ENCODE measurements at regions not wholly inside any gene's neighbourhood (a gene's known extent, or its start where the extent isn't known, plus 50 kb on each side); places are given as distances from the start of the nearest gene placed in this dataset.

DNA sequence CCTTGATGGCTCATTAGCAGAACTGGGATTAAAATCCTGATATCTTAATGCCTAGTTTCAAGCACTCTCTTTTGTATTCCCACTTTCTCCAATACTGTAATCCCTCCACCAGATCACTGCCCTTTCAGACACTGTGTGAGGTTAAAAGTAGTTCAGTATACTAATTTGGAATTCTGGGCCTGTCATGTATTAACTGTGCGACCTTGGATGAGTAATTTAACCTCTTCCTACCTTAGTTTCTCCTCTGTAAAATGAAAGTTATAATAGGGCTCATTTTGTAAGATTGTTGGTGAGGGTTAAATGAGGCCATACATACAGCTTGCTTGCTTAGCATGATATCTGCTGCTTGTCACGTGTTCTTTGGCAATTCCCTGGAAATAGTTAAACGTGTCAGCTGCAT is 207.3 kb upstream of the HS3ST1 start:
- no peak for ATAC-seq
- Histone ChIP-seq H3K27ac (no peak overlapping the region), H3K36me3 (no peaks in the 10 kb centered on the region), H3K27me3 (no peaks in the 10 kb centered on the region), H3K4me3 (no peak overlapping the region), H3K4me1 (no peaks in the 10 kb centered on the region), H3K9me3 (no peaks in the 10 kb centered on the region)
- intact Hi-C loops (cut with DNase I; ENCODE audit: low total_unique reads) (no loop called here), in situ Hi-C loops (cut with MboI; ENCODE audit: low sequenced_read_pairs in 4 of 4) (no loop called here)
- TF ChIP-seq POLR2A (IDR thresholded peaks at IDR 0.05): no peak
- TF ChIP-seq, protein P1, sequence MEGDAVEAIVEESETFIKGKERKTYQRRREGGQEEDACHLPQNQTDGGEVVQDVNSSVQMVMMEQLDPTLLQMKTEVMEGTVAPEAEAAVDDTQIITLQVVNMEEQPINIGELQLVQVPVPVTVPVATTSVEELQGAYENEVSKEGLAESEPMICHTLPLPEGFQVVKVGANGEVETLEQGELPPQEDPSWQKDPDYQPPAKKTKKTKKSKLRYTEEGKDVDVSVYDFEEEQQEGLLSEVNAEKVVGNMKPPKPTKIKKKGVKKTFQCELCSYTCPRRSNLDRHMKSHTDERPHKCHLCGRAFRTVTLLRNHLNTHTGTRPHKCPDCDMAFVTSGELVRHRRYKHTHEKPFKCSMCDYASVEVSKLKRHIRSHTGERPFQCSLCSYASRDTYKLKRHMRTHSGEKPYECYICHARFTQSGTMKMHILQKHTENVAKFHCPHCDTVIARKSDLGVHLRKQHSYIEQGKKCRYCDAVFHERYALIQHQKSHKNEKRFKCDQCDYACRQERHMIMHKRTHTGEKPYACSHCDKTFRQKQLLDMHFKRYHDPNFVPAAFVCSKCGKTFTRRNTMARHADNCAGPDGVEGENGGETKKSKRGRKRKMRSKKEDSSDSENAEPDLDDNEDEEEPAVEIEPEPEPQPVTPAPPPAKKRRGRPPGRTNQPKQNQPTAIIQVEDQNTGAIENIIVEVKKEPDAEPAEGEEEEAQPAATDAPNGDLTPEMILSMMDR (IDR thresholded peaks at IDR 0.05 in 4 of 5, conservative IDR thresholded peaks at IDR 0.05 in 1 of 5): no peak
- no peak for DNase-seq

GRCh38 chr4:11635342-11635741 is 206.6 kb upstream of the HS3ST1 start:
- H3K9me3 ChIP-seq: no peaks in the 10 kb centered on the region
- no peaks in the 10 kb centered on the region for H3K27me3 ChIP-seq
- DNase-seq (no peak), ATAC-seq (no peak)
- H3K4me3 ChIP-seq: no peak overlapping the region
- in situ Hi-C loops (cut with MboI; ENCODE audit: low sequenced_read_pairs in 4 of 4): no loop called here
- TF ChIP-seq, protein P1 (IDR thresholded peaks at IDR 0.05 in 4 of 5, conservative IDR thresholded peaks at IDR 0.05 in 1 of 5): no peak
- no peak for TF ChIP-seq POLR2A (IDR thresholded peaks at IDR 0.05)
- intact Hi-C loops (cut with DNase I; ENCODE audit: low total_unique reads): no loop called here
- H3K4me1 ChIP-seq: no peaks in the 10 kb centered on the region
- no peak overlapping the region for H3K27ac ChIP-seq
- H3K36me3 ChIP-seq: no peaks in the 10 kb centered on the region

- ATAC-seq: no peak
- in situ Hi-C loops (cut with MboI; ENCODE audit: low sequenced_read_pairs in 4 of 4): no loop called here
These were observed 205.6 kb upstream of the HS3ST1 start for GRCh38 chr4:11634283-11634682.

DNA sequence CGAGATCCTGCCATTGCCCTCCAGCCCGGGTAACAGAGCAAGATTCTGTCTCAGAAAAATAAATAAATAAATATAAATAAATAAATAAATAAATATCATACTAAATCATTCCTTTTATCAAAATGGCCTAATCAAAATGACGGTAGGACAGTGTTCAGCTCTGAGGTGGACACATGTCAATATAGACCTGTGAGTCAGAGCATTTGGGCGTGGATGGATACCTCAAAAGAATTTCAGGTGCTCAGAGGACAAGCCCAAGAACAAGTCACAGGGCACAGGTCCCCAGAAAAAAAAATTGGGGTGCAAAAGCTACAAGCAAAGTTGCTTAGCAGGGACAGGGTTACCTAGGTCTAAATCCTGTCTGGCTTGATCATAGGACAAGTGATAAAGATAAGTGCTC is 204.7 kb upstream of the HS3ST1 start:
- intact Hi-C loops (cut with DNase I; ENCODE audit: low total_unique reads): no loop called here
- H3K4me3 ChIP-seq: no peak overlapping the region

More at GRCh38 chr4:11634283-11634682, 205.6 kb upstream of the HS3ST1 start:
- Histone ChIP-seq H3K36me3 (no peaks in the 10 kb centered on the region), H3K27ac (no peak overlapping the region), H3K4me1 (no peaks in the 10 kb centered on the region), H3K9me3 (no peaks in the 10 kb centered on the region), H3K27me3 (no peaks in the 10 kb centered on the region), H3K4me3 (no peak overlapping the region)
- TF ChIP-seq POLR2A (IDR thresholded peaks at IDR 0.05): no peak
- TF ChIP-seq, protein P1 (IDR thresholded peaks at IDR 0.05 in 4 of 5, conservative IDR thresholded peaks at IDR 0.05 in 1 of 5): no peak
- intact Hi-C loops (cut with DNase I; ENCODE audit: low total_unique reads): no loop called here
- no peak for DNase-seq

GRCh38 chr4:11632483-11632882 is 203.8 kb upstream of the HS3ST1 start:
- Histone ChIP-seq H3K27me3 (no peaks in the 10 kb centered on the region), H3K27ac (no peak overlapping the region), H3K36me3 (no peaks in the 10 kb centered on the region), H3K9me3 (no peaks in the 10 kb centered on the region), H3K4me3 (no peak overlapping the region), H3K4me1 (no peaks in the 10 kb centered on the region)
- intact Hi-C loops (cut with DNase I; ENCODE audit: low total_unique reads): no loop called here
- no peak for DNase-seq
- TF ChIP-seq, protein P1 (IDR thresholded peaks at IDR 0.05 in 4 of 5, conservative IDR thresholded peaks at IDR 0.05 in 1 of 5): no peak
- TF ChIP-seq POLR2A (IDR thresholded peaks at IDR 0.05): no peak
- ATAC-seq: no peak
- in situ Hi-C loops (cut with MboI; ENCODE audit: low sequenced_read_pairs in 4 of 4): no loop called here

More for the DNA sequence above, 204.7 kb upstream of the HS3ST1 start:
- ATAC-seq (no peak), DNase-seq (no peak)
- Histone ChIP-seq H3K27me3 (no peaks in the 10 kb centered on the region), H3K27ac (no peak overlapping the region), H3K36me3 (no peaks in the 10 kb centered on the region), H3K4me1 (no peaks in the 10 kb centered on the region), H3K9me3 (no peaks in the 10 kb centered on the region)
- in situ Hi-C loops (cut with MboI; ENCODE audit: low sequenced_read_pairs in 4 of 4): no loop called here
- TF ChIP-seq, protein P1 (IDR thresholded peaks at IDR 0.05 in 4 of 5, conservative IDR thresholded peaks at IDR 0.05 in 1 of 5): no peak
- no peak for TF ChIP-seq POLR2A (IDR thresholded peaks at IDR 0.05)
